ENCODE measurements at regions not wholly inside any gene's neighbourhood (a gene's known extent, or its start where the extent isn't known, plus 50 kb on each side); places are given as distances from the start of the nearest gene placed in this dataset.

DNA sequence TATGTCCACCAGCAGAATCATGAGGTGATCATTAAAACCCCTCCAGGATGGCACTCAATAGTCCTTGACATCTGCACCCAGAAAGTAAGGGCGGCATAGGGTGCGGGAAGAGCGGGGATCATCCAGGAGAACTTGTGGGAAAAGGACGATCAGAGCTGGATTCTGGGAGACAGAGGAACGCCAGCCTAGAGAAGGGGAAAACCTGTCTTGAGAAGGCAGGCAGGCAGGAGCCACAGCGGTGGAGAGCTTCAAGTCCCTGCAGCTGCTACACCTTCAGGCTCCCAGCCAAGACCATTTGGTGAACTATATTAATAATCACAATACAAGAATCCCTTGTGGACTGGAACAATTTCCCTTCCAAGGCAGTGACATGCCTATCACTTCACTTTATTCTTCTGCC is 134.3 kb downstream of the BUD13 start:
- TF ChIP-seq, protein P1, sequence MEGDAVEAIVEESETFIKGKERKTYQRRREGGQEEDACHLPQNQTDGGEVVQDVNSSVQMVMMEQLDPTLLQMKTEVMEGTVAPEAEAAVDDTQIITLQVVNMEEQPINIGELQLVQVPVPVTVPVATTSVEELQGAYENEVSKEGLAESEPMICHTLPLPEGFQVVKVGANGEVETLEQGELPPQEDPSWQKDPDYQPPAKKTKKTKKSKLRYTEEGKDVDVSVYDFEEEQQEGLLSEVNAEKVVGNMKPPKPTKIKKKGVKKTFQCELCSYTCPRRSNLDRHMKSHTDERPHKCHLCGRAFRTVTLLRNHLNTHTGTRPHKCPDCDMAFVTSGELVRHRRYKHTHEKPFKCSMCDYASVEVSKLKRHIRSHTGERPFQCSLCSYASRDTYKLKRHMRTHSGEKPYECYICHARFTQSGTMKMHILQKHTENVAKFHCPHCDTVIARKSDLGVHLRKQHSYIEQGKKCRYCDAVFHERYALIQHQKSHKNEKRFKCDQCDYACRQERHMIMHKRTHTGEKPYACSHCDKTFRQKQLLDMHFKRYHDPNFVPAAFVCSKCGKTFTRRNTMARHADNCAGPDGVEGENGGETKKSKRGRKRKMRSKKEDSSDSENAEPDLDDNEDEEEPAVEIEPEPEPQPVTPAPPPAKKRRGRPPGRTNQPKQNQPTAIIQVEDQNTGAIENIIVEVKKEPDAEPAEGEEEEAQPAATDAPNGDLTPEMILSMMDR (IDR thresholded peaks at IDR 0.05; ENCODE audit: borderline replicate concordance, control extremely low read depth, extremely low read depth, insufficient read depth, missing control alignments), result no peak
- in situ Hi-C loops (cut with MboI; ENCODE audit: low sequenced_read_pairs, unreplicated experiment), result no loop called here
- no peak for DNase-seq (ENCODE audit: low spot score)

DNA sequence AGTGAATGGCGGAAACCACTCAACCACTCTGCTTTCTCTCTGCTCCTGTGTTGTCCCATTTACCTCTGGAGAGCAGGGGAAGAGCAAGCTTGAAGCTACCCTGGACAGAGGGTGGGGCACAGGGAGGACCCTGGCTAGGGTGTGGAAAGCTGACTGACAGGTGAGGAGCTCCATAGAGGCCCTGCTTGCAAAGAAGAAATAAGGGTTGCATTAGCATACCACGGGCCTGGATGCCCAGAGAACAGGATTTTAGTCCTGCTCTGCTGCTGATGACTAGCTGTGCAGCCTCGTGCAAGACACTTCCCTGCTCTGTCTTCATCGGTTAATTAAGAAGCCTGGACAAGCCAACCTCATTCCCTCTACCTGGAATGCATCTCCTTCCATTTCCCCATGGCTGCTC is 135.0 kb downstream of the BUD13 start:
- no peak for DNase-seq (ENCODE audit: low spot score)
- in situ Hi-C loops (cut with MboI; ENCODE audit: low sequenced_read_pairs, unreplicated experiment), result no loop called here

DNA sequence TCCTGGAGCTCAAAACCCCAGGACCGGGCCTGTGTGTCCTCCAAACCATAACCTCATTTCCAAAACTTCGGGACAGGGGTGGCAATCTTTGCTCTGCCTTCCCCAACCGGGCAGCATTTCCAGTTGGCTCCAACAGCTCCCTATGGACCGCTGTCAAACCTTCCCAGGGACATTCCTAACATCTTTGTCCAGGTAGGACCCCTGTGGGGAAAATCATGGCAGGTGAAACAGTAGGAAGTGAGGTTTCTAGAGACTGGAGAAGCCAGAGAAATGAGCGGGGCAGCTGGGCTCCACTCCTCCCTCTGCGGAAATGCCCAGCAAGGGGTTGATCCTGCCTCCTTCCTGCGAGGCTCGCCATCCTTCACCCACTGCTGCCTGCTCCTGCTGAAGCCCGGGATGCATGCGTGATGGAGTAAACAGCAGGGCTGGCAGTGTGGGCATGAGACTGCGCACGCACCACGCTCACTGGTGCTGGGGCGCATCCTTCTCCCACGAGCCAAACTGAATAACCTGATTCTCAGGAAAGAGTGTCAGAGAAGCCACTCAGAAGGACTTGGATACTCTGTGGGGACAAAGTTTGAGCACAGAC is 136.4 kb downstream of the BUD13 start:
- TF ChIP-seq, protein P1 (IDR thresholded peaks at IDR 0.05; ENCODE audit: borderline replicate concordance, control extremely low read depth, extremely low read depth, insufficient read depth, missing control alignments), result no peak
- DNase-seq (ENCODE audit: low spot score), result no peak
- in situ Hi-C loops (cut with MboI; ENCODE audit: low sequenced_read_pairs, unreplicated experiment), result no loop called here

More for the DNA sequence above, 135.0 kb downstream of the BUD13 start:
- TF ChIP-seq, protein P1 (IDR thresholded peaks at IDR 0.05; ENCODE audit: borderline replicate concordance, control extremely low read depth, extremely low read depth, insufficient read depth, missing control alignments), result no peak

DNA sequence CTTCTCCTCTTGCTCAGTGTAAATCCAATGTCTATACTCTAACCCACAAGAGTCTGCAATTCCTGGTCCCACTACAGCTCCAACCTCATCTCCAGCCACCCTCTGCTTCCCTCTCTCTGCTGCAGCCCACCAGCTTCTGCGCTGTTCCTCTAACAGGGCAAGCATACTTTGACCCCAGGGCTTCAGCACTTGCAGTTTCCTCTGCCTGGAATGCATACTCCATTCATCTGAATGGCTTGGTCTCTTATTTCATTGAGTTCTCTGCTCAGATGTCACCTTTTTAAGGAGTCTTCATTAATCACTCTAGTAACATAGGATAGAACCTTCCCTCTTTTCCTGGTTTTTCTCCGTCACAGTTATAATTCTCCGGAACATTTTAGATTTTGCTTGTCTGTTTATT is 141.6 kb downstream of the BUD13 start:
- DNase-seq (ENCODE audit: low spot score), result no peak
- TF ChIP-seq, protein P1 (IDR thresholded peaks at IDR 0.05; ENCODE audit: borderline replicate concordance, control extremely low read depth, extremely low read depth, insufficient read depth, missing control alignments), result no peak
- in situ Hi-C loops (cut with MboI; ENCODE audit: low sequenced_read_pairs, unreplicated experiment), result no loop called here

DNA sequence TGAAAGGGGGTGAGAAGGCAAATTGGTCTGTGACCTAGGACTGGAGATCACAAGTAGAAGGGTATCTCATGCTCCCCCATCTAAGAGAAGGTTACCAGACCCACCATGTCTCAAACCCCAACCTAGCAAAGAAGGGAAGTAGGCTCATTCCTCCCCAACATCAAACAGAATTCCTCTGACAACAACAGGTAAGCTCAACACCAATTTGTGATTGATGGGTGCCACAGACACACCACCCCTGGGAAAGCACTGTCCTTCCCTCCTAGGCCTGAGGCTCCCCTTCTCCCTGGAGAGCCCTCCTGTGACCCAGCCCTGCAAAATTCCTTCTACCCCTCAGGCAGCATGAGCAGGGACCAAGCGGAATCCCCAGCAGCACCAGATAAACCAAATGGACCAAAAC is 154.3 kb downstream of the BUD13 start:
- TF ChIP-seq, protein P1 (IDR thresholded peaks at IDR 0.05; ENCODE audit: borderline replicate concordance, control extremely low read depth, extremely low read depth, insufficient read depth, missing control alignments), result no peak
- no peak for DNase-seq (ENCODE audit: low spot score)
- in situ Hi-C loops (cut with MboI; ENCODE audit: low sequenced_read_pairs, unreplicated experiment), result no loop called here

DNA sequence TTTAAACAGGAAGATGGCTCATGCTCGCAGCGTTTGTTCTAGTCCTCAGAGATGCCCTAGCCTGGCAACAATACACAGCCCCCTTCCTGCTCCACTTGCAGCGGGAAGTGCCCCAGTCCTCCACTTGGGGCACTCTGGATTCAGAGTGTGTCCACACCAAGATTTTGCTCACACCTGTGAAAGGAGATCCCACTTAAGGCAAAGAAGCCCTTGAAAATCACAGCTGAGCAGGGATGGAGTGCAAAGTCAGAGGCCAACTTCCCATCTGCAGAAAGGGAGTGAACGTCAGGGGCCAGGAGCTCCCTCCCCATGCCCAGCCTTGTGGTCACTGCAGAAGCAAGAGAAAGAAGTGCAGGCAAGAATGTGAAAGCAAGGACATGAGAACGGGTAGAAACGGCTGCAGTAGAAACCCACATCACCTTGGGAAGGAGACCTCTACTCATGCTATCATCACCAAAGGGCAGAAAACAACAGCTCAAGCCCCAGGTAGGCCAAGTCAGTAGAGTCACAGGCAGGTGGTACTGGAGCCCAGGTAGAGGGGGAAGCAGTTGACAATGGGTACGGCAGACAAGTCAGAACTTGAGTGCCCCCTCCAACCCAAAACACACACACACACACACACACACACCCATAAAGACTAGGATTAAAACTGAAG is 157.4 kb downstream of the BUD13 start:
- in situ Hi-C loops (cut with MboI; ENCODE audit: low sequenced_read_pairs, unreplicated experiment), result no loop called here
- TF ChIP-seq, protein P1 (IDR thresholded peaks at IDR 0.05; ENCODE audit: borderline replicate concordance, control extremely low read depth, extremely low read depth, insufficient read depth, missing control alignments), result no peak
- DNase-seq (ENCODE audit: low spot score), result no peak

All from GM13976 (cell line).